HEK293T (cell line): ENCODE measurements at regions not wholly inside any gene's neighbourhood (a gene's known extent, or its start where the extent isn't known, plus 50 kb on each side); places are given as distances from the start of the nearest gene placed in this dataset.

ENCODE experiments used
- CTCF ChIA-PET: fragments of 350-600 bp; formaldehyde crosslinking; extraction: SDS; loops from one replicate; lab custom pipeline; 2021; ENCODE audit warnings: antibody characterized with exemption, inconsistent platforms; lab: Yijun Ruan, JAX
- POLR2A ChIA-PET: fragments of 350-600 bp; formaldehyde crosslinking; extraction: SDS; loops from one replicate; lab custom pipeline; 2020; ENCODE audit warnings: antibody characterized with exemption, inconsistent platforms; lab: Yijun Ruan, JAX
- DNase-seq: peaks from one replicate; pipeline ENCODE4 v3.0.0; 2012; ENCODE audit warnings: mixed read lengths; ENCODE audit errors: extremely low spot score
- ARNT ChIP-seq: fragments of 450-650 bp; IDR thresholded peaks from 2 replicates; pipeline ENCODE4 v1.6.1; 2017; ENCODE audit warnings: mild to moderate bottlenecking
- BHLHE40 ChIP-seq: fragments of 450-650 bp; IDR thresholded peaks from 2 replicates; pipeline ENCODE4 v1.6.1; 2016; ENCODE audit warnings: mild to moderate bottlenecking, moderate library complexity, borderline replicate concordance
- CTBP1 ChIP-seq: fragments of 450-650 bp; IDR thresholded peaks from 2 replicates; pipeline ENCODE4 v1.6.1; 2016; ENCODE audit warnings: borderline replicate concordance
- ELF4 ChIP-seq: fragments of 450-650 bp; IDR thresholded peaks from 2 replicates; pipeline ENCODE4 v1.6.1; 2017; ENCODE audit warnings: antibody characterized with exemption
- FOXA1 ChIP-seq: fragments of 450-650 bp; IDR thresholded peaks from 2 replicates; pipeline ENCODE4 v1.6.1; 2016; ENCODE audit warnings: mild to moderate bottlenecking
- FOXK2 ChIP-seq: fragments of 450-650 bp; IDR thresholded peaks from 2 replicates; pipeline ENCODE4 v1.6.1; 2016; ENCODE audit warnings: mild to moderate bottlenecking
- FOXM1 ChIP-seq: fragments of 450-650 bp; IDR thresholded peaks from 2 replicates; pipeline ENCODE4 v1.6.1; 2017; ENCODE audit warnings: mild to moderate bottlenecking, borderline replicate concordance
- HDGF ChIP-seq: fragments of 450-650 bp; IDR thresholded peaks from 2 replicates; pipeline ENCODE4 v1.6.1; 2017; ENCODE audit warnings: antibody characterized with exemption, borderline replicate concordance
- L3MBTL2 ChIP-seq: fragments of 450-650 bp; conservative IDR thresholded peaks from 2 replicates; pipeline ENCODE4 v1.6.1; 2016; ENCODE audit warnings: mild to moderate bottlenecking
- LEF1 ChIP-seq: fragments of 450-650 bp; IDR thresholded peaks from 2 replicates; pipeline ENCODE4 v1.6.1; 2017; ENCODE audit warnings: mild to moderate bottlenecking, borderline replicate concordance
- NFRKB ChIP-seq: fragments of 450-650 bp; IDR thresholded peaks from 2 replicates; pipeline ENCODE4 v1.6.1; 2016; ENCODE audit warnings: mild to moderate bottlenecking, moderate library complexity
- SP1 ChIP-seq: fragments of 450-650 bp; IDR thresholded peaks from 2 replicates; pipeline ENCODE4 v1.6.1; 2017
- SUZ12 ChIP-seq: fragments of 450-650 bp; IDR thresholded peaks from 2 replicates; pipeline ENCODE4 v1.6.1; 2016; ENCODE audit warnings: mild to moderate bottlenecking
- TARDBP ChIP-seq: fragments of 450-650 bp; IDR thresholded peaks from 2 replicates; pipeline ENCODE4 v1.6.1; 2016
- ZNF384 ChIP-seq: fragments of 450-650 bp; IDR thresholded peaks from 2 replicates; pipeline ENCODE4 v1.6.1; 2016
- TF ChIP-seq, protein P1 (sequence below): fragments of 450-650 bp; IDR thresholded peaks from 2 replicates; pipeline ENCODE4 v1.6.1; 2016

DNA sequence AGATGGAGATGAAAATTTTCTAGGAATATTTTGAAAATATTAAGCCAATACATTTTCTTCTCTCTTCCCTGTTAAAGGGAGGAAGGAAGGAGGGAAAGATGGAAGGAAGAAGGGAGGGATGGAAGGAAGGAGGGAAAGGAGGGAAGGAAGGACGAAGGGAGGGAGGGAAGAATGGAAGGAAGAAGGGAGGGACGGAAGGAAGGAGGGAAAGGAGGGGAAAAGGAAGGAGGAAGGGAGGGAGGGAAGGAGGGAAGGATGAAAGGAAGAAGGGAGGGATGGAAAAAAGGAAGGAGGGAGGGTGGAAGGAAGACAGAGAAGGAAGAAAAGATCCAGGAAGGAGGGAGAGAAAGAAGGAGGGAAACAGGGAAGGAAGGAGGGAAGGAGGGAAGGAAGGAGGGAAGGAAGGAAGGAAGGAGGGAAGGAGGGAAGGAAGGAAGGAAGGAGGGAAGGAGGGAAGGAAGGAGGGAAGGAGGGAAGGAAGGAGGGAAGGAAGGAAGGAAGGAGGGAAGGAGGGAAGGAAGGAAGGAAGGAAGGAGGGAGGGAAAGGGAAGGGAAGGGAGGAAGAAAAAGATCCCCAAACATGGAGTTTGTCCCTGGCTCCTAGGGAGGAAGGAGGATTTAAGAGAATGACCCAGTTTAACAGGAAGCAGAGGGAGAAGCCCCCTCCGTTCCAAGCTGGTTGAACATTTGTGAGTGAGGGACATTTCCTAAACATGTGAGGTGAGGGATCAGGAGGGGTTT, 70.3 kb upstream of the NEURL1B start:
- ChIA-PET CTCF (no interaction called here), POLR2A (no interaction called here)
- TF ChIP-seq FOXK2, result no peak
- no peak for TF ChIP-seq SP1
- no peak for TF ChIP-seq FOXM1
- no peak for TF ChIP-seq NFRKB
- TF ChIP-seq TARDBP, result no peak
- no peak for TF ChIP-seq ZNF384
- TF ChIP-seq BHLHE40, result no peak
- TF ChIP-seq CTBP1, result no peak
- TF ChIP-seq L3MBTL2, result no peak
- TF ChIP-seq HDGF, result no peak
- no peak for TF ChIP-seq ARNT
- no peak for TF ChIP-seq SUZ12
- no peak for TF ChIP-seq ELF4
- TF ChIP-seq, protein P1, sequence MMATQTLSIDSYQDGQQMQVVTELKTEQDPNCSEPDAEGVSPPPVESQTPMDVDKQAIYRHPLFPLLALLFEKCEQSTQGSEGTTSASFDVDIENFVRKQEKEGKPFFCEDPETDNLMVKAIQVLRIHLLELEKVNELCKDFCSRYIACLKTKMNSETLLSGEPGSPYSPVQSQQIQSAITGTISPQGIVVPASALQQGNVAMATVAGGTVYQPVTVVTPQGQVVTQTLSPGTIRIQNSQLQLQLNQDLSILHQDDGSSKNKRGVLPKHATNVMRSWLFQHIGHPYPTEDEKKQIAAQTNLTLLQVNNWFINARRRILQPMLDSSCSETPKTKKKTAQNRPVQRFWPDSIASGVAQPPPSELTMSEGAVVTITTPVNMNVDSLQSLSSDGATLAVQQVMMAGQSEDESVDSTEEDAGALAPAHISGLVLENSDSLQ, result no peak
- TF ChIP-seq LEF1, result no peak
- TF ChIP-seq FOXA1, result no peak

GRCh38 chr5:172569861-172570558, 71.1 kb upstream of the NEURL1B start:
- TF ChIP-seq HDGF (no peak), SUZ12 (no peak), BHLHE40 (no peak), TARDBP (no peak), FOXK2 (no peak), FOXM1 (no peak), ARNT (no peak), ELF4 (no peak), LEF1 (no peak), NFRKB (no peak)
- TF ChIP-seq, protein P1, result no peak
- no peak for DNase-seq
- ChIA-PET POLR2A (no interaction called here), CTCF (no interaction called here)

More for the DNA sequence above, 70.3 kb upstream of the NEURL1B start:
- no peak for DNase-seq

GRCh38 chr5:172568308-172568910, 72.7 kb upstream of the NEURL1B start:
- CTCF ChIA-PET, result no interaction called here
- POLR2A ChIA-PET, result no interaction called here
- TF ChIP-seq ARNT (no peak), SUZ12 (no peak), ZNF384 (no peak), LEF1 (no peak), FOXK2 (no peak), ELF4 (no peak), CTBP1 (no peak), SP1 (no peak), FOXA1 (no peak), FOXM1 (no peak), NFRKB (no peak)
- DNase-seq, result no peak

GRCh38 chr5:172567843-172568242, 73.2 kb upstream of the NEURL1B start:
- POLR2A ChIA-PET, result no interaction called here
- TF ChIP-seq NFRKB (no peak), SUZ12 (no peak), L3MBTL2 (no peak), LEF1 (no peak), FOXK2 (no peak)
- CTCF ChIA-PET, result no interaction called here
- DNase-seq, result no peak

DNA sequence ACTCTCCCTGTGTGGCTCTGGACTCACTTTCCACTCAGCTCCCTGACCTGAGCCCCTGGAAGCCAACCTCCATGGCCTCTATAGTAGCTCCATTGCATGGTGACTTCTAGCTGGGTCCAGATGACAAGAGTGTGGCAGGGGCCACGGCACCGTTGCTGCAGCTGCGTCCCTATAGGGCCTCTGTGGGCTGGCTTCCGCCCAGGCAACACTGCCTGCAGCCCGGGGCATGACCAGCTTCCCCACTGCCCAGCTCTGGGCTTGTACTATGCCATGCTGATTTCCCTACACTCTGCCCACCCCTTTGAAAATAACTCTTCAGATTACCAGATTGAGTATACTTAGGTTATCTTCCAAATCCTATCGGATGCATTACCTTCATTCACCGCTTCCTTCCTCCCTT, 73.8 kb upstream of the NEURL1B start:
- no peak for DNase-seq
- POLR2A ChIA-PET, result no interaction called here
- TF ChIP-seq NFRKB (no peak), ELF4 (no peak), TARDBP (no peak), SP1 (no peak), FOXA1 (no peak), ZNF384 (no peak), CTBP1 (no peak), FOXK2 (no peak), HDGF (no peak), BHLHE40 (no peak), LEF1 (no peak), L3MBTL2 (no peak), ARNT (no peak), SUZ12 (no peak), FOXM1 (no peak)
- TF ChIP-seq, protein P1, result no peak
- CTCF ChIA-PET, result no interaction called here
